ENCODE measurements at regions not wholly inside any gene's neighbourhood (a gene's known extent, or its start where the extent isn't known, plus 50 kb on each side); places are given as distances from the start of the nearest gene placed in this dataset.

GRCh38 chr21:36241717-36242116, 78.3 kb upstream of the MORC3 start:
- Mint-ChIP-seq H3K4me1 (ENCODE audit: unreplicated experiment) (peaks cover 6% of the 10 kb centered on the region), H3K4me3 (no peak overlapping the region), H3K27ac (no peak overlapping the region), H3K36me3 (peaks cover 12% of the 10 kb centered on the region), H3K27me3 (no peaks in the 10 kb centered on the region), H3K9me3 (no peaks in the 10 kb centered on the region)
- DNase-seq (ENCODE audit: extremely low spot score, unreplicated experiment), result no peak
- no peak for TF ChIP-seq CTCF (conservative IDR thresholded peaks at IDR 0.05)

- Mint-ChIP-seq H3K27ac (no peak overlapping the region), H3K36me3 (peaks cover 21% of the 10 kb centered on the region), H3K9me3 (no peaks in the 10 kb centered on the region), H3K27me3 (no peaks in the 10 kb centered on the region), H3K4me3 (no peak overlapping the region), H3K4me1 (ENCODE audit: unreplicated experiment) (peaks cover 6% of the 10 kb centered on the region)
- no peak for TF ChIP-seq CTCF (conservative IDR thresholded peaks at IDR 0.05)
- no peak for DNase-seq (ENCODE audit: extremely low spot score, unreplicated experiment)
Measured at GRCh38 chr21:36245115-36245514, 74.9 kb upstream of the MORC3 start.

- no peak for TF ChIP-seq CTCF (conservative IDR thresholded peaks at IDR 0.05)
- Mint-ChIP-seq H3K27ac (no peak overlapping the region), H3K4me3 (no peak overlapping the region), H3K4me1 (ENCODE audit: unreplicated experiment) (peaks cover 6% of the 10 kb centered on the region), H3K27me3 (no peaks in the 10 kb centered on the region), H3K36me3 (peaks cover 21% of the 10 kb centered on the region), H3K9me3 (no peaks in the 10 kb centered on the region)
- DNase-seq (ENCODE audit: extremely low spot score, unreplicated experiment), result no peak
Measured at GRCh38 chr21:36245649-36246048, 74.3 kb upstream of the MORC3 start.

- Mint-ChIP-seq H3K27ac (no peak overlapping the region), H3K4me3 (no peak overlapping the region), H3K4me1 (ENCODE audit: unreplicated experiment) (peaks cover 6% of the 10 kb centered on the region), H3K9me3 (no peaks in the 10 kb centered on the region), H3K36me3 (peaks cover 26% of the 10 kb centered on the region), H3K27me3 (no peaks in the 10 kb centered on the region)
- no peak for DNase-seq (ENCODE audit: extremely low spot score, unreplicated experiment)
- TF ChIP-seq CTCF (conservative IDR thresholded peaks at IDR 0.05), result no peak
Measured at GRCh38 chr21:36246080-36246631, 73.8 kb upstream of the MORC3 start.

GRCh38 chr21:36247316-36248010, 72.5 kb upstream of the MORC3 start:
- Mint-ChIP-seq H3K9me3 (no peaks in the 10 kb centered on the region), H3K4me3 (no peak overlapping the region), H3K27me3 (no peaks in the 10 kb centered on the region), H3K27ac (no peak overlapping the region), H3K36me3 (peaks cover 26% of the 10 kb centered on the region), H3K4me1 (ENCODE audit: unreplicated experiment) (peaks cover 6% of the 10 kb centered on the region)
- DNase-seq (ENCODE audit: extremely low spot score, unreplicated experiment), result no peak
- TF ChIP-seq CTCF (conservative IDR thresholded peaks at IDR 0.05), result no peak
